ENCODE measurements at regions not wholly inside any gene's neighbourhood (a gene's known extent, or its start where the extent isn't known, plus 50 kb on each side); places are given as distances from the start of the nearest gene placed in this dataset.

DNA sequence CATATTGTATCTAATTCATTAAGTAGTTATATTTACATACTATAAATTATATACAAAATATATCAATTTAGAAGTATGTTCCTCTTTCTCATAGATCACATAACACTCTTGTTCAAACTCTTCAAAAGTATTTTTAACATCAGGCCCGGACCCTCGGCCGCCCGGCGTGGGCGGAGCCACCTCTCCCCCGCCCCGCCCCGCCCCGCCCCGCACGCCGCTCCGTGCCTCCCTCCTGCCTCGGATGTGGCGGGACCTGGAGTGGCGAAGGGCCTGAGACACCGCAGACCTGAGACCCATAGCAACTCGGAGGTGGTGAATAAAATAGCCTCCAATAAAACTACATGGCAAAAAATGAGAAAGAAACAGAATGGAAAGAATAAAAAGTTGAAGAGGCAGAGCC lies 105.9 kb upstream of the BDNF start:
- no peak for FAIRE-seq
- no peaks in the 10 kb centered on the region for H3K36me3 ChIP-seq (ENCODE audit: control insufficient read depth in 2 of 2, insufficient read depth in 2 of 2, low read length in 1 of 2)
- ChIA-PET CTCF (no interaction called here), POLR2A (no interaction called here), RAD21 (ENCODE audit: unreplicated experiment) (no interaction called here), SMC1A (ENCODE audit: uncharacterized antibody, unreplicated experiment) (no interaction called here)
- H3K4me1 ChIP-seq (ENCODE audit: control insufficient read depth, insufficient read depth, low read length): no peaks in the 10 kb centered on the region
- H4K20me1 ChIP-seq (ENCODE audit: control insufficient read depth, insufficient read depth): no peaks in the 10 kb centered on the region
- no peak for ATAC-seq
- no peaks in the 10 kb centered on the region for H3K79me2 ChIP-seq (ENCODE audit: control insufficient read depth, insufficient read depth, low read length)
- H3K9me3 ChIP-seq (replicated peaks; ENCODE audit: control insufficient read depth, insufficient read depth, low read length): no peaks in the 10 kb centered on the region
- no peak overlapping the region for H2AFZ ChIP-seq (ENCODE audit: control insufficient read depth, low read depth, low read length)
- in situ Hi-C loops (cut with MboI): no loop called here
- no TSS peak for BruUV-seq (replicated peaks)
- H3K27ac ChIP-seq (ENCODE audit: control insufficient read depth, insufficient read depth): no peak overlapping the region
- no peak for TF ChIP-seq FOXK2 (IDR thresholded peaks at IDR 0.05)
- TF ChIP-seq, protein P1, sequence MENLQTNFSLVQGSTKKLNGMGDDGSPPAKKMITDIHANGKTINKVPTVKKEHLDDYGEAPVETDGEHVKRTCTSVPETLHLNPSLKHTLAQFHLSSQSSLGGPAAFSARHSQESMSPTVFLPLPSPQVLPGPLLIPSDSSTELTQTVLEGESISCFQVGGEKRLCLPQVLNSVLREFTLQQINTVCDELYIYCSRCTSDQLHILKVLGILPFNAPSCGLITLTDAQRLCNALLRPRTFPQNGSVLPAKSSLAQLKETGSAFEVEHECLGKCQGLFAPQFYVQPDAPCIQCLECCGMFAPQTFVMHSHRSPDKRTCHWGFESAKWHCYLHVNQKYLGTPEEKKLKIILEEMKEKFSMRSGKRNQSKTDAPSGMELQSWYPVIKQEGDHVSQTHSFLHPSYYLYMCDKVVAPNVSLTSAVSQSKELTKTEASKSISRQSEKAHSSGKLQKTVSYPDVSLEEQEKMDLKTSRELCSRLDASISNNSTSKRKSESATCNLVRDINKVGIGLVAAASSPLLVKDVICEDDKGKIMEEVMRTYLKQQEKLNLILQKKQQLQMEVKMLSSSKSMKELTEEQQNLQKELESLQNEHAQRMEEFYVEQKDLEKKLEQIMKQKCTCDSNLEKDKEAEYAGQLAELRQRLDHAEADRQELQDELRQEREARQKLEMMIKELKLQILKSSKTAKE (IDR thresholded peaks at IDR 0.05; ENCODE audit: low read depth, poor library complexity, severe bottlenecking): no peak
- TF ChIP-seq, protein P2, sequence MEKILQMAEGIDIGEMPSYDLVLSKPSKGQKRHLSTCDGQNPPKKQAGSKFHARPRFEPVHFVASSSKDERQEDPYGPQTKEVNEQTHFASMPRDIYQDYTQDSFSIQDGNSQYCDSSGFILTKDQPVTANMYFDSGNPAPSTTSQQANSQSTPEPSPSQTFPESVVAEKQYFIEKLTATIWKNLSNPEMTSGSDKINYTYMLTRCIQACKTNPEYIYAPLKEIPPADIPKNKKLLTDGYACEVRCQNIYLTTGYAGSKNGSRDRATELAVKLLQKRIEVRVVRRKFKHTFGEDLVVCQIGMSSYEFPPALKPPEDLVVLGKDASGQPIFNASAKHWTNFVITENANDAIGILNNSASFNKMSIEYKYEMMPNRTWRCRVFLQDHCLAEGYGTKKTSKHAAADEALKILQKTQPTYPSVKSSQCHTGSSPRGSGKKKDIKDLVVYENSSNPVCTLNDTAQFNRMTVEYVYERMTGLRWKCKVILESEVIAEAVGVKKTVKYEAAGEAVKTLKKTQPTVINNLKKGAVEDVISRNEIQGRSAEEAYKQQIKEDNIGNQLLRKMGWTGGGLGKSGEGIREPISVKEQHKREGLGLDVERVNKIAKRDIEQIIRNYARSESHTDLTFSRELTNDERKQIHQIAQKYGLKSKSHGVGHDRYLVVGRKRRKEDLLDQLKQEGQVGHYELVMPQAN (conservative IDR thresholded peaks at IDR 0.05): no peak
- no peak overlapping the region for H3K4me2 ChIP-seq (ENCODE audit: control insufficient read depth, insufficient read depth)
- H3K9ac ChIP-seq (ENCODE audit: control insufficient read depth, insufficient read depth, low read length): no peak overlapping the region
- intact Hi-C loops (cut with micrococcal nuclease; ENCODE audit: unreplicated experiment): no loop called here
- H3K4me3 ChIP-seq: no peak overlapping the region
- no peaks in the 10 kb centered on the region for H3K27me3 ChIP-seq (replicated peaks in 1 of 2; ENCODE audit: control insufficient read depth in 2 of 2, insufficient read depth in 2 of 2, low read length in 1 of 2)
- DNase-seq (ENCODE audit: low read depth, low spot score): no peak
- WGBS (ENCODE audit: insufficient coverage, insufficient replicate concordance, low lambda C conversion rate, missing lambda C conversion rate): 56% methylated on average over 7 of the region's 19 CpGs
